ENCODE measurements at regions not wholly inside any gene's neighbourhood (a gene's known extent, or its start where the extent isn't known, plus 50 kb on each side); places are given as distances from the start of the nearest gene placed in this dataset.
"Not testable (repeated sequence)": the region's sequence is repeated elsewhere in the genome, so short reads cannot be mapped to it uniquely, and the experiment has no call there.

DNA sequence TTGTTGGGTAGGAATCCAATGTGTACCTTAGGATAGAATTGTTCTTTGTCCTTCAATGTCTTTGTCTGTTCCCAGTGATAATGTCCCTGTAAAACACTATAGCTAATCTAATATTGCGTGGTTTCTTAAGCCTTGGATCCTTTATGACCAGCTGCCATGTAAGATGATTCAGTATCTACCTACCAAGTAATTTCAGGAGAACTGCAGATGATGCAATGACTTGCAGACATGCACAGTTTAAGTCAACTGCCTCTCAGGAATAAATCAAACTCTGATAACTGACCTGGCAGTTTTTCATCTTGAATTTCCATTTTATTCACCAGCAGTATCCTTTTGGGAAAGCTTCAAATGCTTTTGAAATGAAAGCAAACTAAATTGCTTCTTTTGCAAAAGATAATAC, 157.8 kb downstream of the TPBG start:
- Histone ChIP-seq H3K36me3 (ENCODE audit: insufficient read depth, low read length) (no peaks in the 10 kb centered on the region), H3K27ac (ENCODE audit: low read length) (no peak overlapping the region), H3K79me2 (ENCODE audit: low read length) (no peaks in the 10 kb centered on the region), H3K27me3 (ENCODE audit: low read length) (no peaks in the 10 kb centered on the region), H2AFZ (ENCODE audit: low read length) (no peak overlapping the region), H3K4me2 (ENCODE audit: low read depth, low read length, poor library complexity, severe bottlenecking) (no peak overlapping the region), H3K9me2 (replicated peaks; ENCODE audit: insufficient read depth, low read length) (no peaks in the 10 kb centered on the region), H3K9ac (ENCODE audit: low read length) (no peak overlapping the region), H4K20me1 (ENCODE audit: insufficient read depth, low read depth, low read length) (no peaks in the 10 kb centered on the region), H3K9me3 (ENCODE audit: low read length) (no peaks in the 10 kb centered on the region), H3K4me3 (ENCODE audit: low read length) (no peak overlapping the region), H3K4me1 (ENCODE audit: low read length) (no peaks in the 10 kb centered on the region)
- no peak for DNase-seq

DNA sequence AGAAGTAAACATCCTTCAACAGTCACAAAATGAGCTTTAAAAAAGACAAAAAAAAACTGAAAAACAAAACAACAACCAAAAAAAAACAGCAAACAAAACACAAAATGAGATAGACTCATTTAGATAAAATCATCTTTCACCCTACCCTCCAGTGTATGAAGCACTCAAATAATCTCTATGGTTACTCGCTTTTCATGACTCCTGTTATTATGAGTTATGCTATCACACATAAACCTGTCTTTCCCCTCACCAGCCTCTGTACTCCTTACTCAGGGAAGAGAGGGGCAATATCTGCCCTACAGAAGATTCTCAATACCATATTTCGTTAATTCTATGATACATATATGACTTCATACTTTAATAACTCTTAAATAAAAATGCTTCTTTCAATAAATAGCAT, 158.2 kb downstream of the TPBG start:
- H3K4me1 ChIP-seq (ENCODE audit: low read length), result no peaks in the 10 kb centered on the region
- H3K9me2 ChIP-seq (replicated peaks; ENCODE audit: insufficient read depth, low read length), result no peaks in the 10 kb centered on the region
- no peaks in the 10 kb centered on the region for H3K9me3 ChIP-seq (ENCODE audit: low read length)
- H4K20me1 ChIP-seq (ENCODE audit: insufficient read depth, low read depth, low read length), result no peaks in the 10 kb centered on the region
- DNase-seq, result no peak
- H3K4me3 ChIP-seq (ENCODE audit: low read length), result no peak overlapping the region
- no peak overlapping the region for H2AFZ ChIP-seq (ENCODE audit: low read length)
- no peaks in the 10 kb centered on the region for H3K36me3 ChIP-seq (ENCODE audit: insufficient read depth, low read length)
- H3K79me2 ChIP-seq (ENCODE audit: low read length), result no peaks in the 10 kb centered on the region
- H3K27ac ChIP-seq (ENCODE audit: low read length), result no peak overlapping the region
- no peaks in the 10 kb centered on the region for H3K27me3 ChIP-seq (ENCODE audit: low read length)
- no peak overlapping the region for H3K9ac ChIP-seq (ENCODE audit: low read length)
- no peak overlapping the region for H3K4me2 ChIP-seq (ENCODE audit: low read depth, low read length, poor library complexity, severe bottlenecking)

DNA sequence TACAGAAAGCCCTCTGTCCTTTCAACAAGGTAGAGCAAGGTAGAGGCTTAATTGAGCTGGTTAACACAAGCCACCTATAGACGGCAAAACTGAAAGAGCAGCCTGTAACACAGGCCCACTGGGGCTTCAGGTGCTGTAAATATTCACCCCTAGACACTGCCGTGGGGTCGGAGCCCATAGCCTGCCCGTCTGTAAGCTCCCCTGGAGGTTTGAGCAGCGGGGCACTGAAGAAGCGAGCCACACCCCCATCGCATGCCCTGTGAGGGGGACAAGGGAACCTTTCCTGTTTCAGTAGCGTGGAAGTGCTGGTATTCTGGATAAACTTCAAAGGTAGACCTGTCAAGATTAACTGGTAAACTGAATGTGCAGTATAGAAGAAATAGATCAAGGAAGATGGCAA, 160.4 kb downstream of the TPBG start:
- Histone ChIP-seq H2AFZ (ENCODE audit: low read length) (no peak overlapping the region), H3K4me3 (ENCODE audit: low read length) (no peak overlapping the region), H3K9ac (ENCODE audit: low read length) (no peak overlapping the region), H3K27me3 (ENCODE audit: low read length) (no peaks in the 10 kb centered on the region), H3K9me3 (ENCODE audit: low read length) (no peaks in the 10 kb centered on the region), H3K36me3 (ENCODE audit: insufficient read depth, low read length) (no peaks in the 10 kb centered on the region), H3K4me1 (ENCODE audit: low read length) (no peaks in the 10 kb centered on the region), H3K4me2 (ENCODE audit: low read depth, low read length, poor library complexity, severe bottlenecking) (no peak overlapping the region), H4K20me1 (ENCODE audit: insufficient read depth, low read depth, low read length) (no peaks in the 10 kb centered on the region), H3K27ac (ENCODE audit: low read length) (no peak overlapping the region), H3K79me2 (ENCODE audit: low read length) (no peaks in the 10 kb centered on the region), H3K9me2 (replicated peaks; ENCODE audit: insufficient read depth, low read length) (no peaks in the 10 kb centered on the region)
- DNase-seq, result no peak

DNA sequence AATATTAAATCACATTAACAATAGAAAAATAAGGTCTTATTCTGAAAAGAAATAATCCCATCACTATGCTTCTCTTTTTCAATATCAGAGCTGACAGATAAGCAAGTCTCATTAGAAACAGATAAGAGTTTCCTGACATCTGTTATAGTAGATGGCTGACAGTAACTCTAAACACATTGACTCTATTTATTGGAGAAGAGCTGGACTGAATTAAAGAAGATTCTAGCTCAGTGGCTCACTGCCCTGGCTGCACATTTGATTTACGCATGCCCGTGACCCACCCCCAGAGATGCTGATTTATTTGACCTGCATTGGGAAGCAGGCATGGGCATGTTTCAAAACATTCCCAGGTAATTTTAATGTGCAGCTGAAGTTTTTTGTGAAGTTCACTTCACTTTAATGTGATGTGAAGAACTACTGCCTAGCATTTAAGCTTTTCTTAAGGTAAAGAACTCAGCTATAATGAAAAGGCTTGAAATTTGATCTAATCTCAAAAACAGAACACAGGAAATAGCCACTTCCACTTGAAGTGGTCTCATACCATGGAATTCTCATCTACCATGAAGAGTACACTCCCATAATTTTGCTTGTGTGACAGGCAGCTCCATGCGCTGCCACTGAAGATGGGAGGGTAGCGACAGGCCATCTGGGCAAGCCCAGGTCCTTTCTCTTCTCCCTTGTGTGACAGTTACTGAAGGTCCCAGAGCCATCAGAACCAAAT, 162.3 kb downstream of the TPBG start:
- Histone ChIP-seq H3K9me3 (ENCODE audit: low read length) (no peaks in the 10 kb centered on the region), H3K4me2 (ENCODE audit: low read depth, low read length, poor library complexity, severe bottlenecking) (no peak overlapping the region), H2AFZ (ENCODE audit: low read length) (no peak overlapping the region), H3K9me2 (replicated peaks; ENCODE audit: insufficient read depth, low read length) (no peaks in the 10 kb centered on the region), H3K27ac (ENCODE audit: low read length) (no peak overlapping the region), H3K27me3 (ENCODE audit: low read length) (no peaks in the 10 kb centered on the region), H3K4me1 (ENCODE audit: low read length) (no peaks in the 10 kb centered on the region), H3K36me3 (ENCODE audit: insufficient read depth, low read length) (no peaks in the 10 kb centered on the region), H3K4me3 (ENCODE audit: low read length) (no peak overlapping the region), H4K20me1 (ENCODE audit: insufficient read depth, low read depth, low read length) (no peaks in the 10 kb centered on the region), H3K9ac (ENCODE audit: low read length) (no peak overlapping the region), H3K79me2 (ENCODE audit: low read length) (no peaks in the 10 kb centered on the region)
- no peak for DNase-seq

DNA sequence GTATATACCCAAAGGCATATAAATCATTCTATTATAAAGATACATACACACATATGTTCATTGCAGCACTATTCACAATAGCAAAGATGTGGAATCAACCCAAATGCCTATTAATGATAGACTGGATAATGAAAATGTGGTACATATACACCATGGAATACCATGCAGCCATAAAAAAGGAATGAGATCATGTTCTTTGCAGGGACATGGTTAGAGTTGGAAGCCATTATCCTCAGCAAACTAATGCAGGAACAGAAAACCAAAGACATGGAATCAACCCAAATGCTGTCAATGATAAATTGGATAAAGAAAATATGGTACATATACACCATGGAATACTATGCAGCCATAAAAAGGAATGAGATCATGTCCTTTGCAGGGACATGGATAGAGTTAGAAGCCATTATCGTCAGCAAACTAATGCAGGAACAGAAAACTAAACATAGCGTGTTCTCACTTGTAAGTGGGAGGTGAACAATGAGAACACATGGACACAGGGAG, 166.4 kb downstream of the TPBG start:
- not testable (repeated sequence) for H3K36me3 ChIP-seq (ENCODE audit: insufficient read depth, low read length); H3K4me1 ChIP-seq (ENCODE audit: low read length); H3K4me2 ChIP-seq (ENCODE audit: low read depth, low read length, poor library complexity, severe bottlenecking); H3K9me3 ChIP-seq (ENCODE audit: low read length); H2AFZ ChIP-seq (ENCODE audit: low read length); H3K9ac ChIP-seq (ENCODE audit: low read length); H3K9me2 ChIP-seq (replicated peaks; ENCODE audit: insufficient read depth, low read length); H3K4me3 ChIP-seq (ENCODE audit: low read length); H3K79me2 ChIP-seq (ENCODE audit: low read length); H3K27ac ChIP-seq (ENCODE audit: low read length); H3K27me3 ChIP-seq (ENCODE audit: low read length); DNase-seq; H4K20me1 ChIP-seq (ENCODE audit: insufficient read depth, low read depth, low read length)

DNA sequence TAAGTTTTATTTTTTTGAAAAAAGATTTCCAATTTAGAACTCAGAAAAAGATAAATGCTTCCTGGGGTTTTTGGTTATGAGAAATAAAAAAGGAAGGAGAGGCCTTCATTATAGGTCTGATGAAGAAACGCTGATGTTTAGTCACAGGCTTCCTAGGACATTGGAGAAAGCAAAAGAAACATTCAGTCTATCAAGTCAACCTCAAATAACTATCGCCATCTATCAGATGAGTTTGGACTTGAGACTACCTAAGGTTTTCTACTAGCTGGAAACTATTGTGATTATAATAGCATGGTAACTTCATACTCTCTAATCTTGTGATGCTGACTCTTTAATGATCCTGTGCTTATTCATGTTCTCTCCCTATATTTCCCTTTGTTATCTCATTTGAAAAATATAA, 171.3 kb downstream of the TPBG start:
- H3K9me3 ChIP-seq (ENCODE audit: low read length), result no peaks in the 10 kb centered on the region
- H3K4me3 ChIP-seq (ENCODE audit: low read length), result no peak overlapping the region
- no peaks in the 10 kb centered on the region for H3K79me2 ChIP-seq (ENCODE audit: low read length)
- H3K4me1 ChIP-seq (ENCODE audit: low read length), result no peaks in the 10 kb centered on the region
- H3K9ac ChIP-seq (ENCODE audit: low read length), result no peak overlapping the region
- no peaks in the 10 kb centered on the region for H3K36me3 ChIP-seq (ENCODE audit: insufficient read depth, low read length)
- no peak for DNase-seq
- no peak overlapping the region for H3K4me2 ChIP-seq (ENCODE audit: low read depth, low read length, poor library complexity, severe bottlenecking)
- H3K27ac ChIP-seq (ENCODE audit: low read length), result no peak overlapping the region
- H3K9me2 ChIP-seq (replicated peaks; ENCODE audit: insufficient read depth, low read length), result no peaks in the 10 kb centered on the region
- H2AFZ ChIP-seq (ENCODE audit: low read length), result no peak overlapping the region
- H3K27me3 ChIP-seq (ENCODE audit: low read length), result no peaks in the 10 kb centered on the region
- H4K20me1 ChIP-seq (ENCODE audit: insufficient read depth, low read depth, low read length), result no peaks in the 10 kb centered on the region

DNA sequence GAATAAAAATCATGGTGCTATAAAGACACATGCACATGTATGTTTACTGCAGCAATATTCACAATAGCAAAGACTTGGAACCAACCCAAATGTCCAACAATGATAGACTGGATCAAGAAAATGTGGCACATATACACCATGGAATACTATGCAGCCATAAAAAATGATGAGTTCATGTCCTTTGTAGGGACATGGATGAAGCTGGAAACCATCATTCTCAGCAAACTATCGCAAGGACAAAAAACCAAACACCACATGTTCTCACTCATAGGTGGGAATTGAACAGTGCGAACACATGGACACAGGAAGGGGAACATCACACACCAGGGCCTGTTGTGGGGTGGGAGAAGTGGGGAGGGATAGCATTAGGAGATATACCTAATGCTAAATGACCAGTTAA, 185.9 kb downstream of the TPBG start:
- H3K4me2 ChIP-seq (ENCODE audit: low read depth, low read length, poor library complexity, severe bottlenecking); H3K9me3 ChIP-seq (ENCODE audit: low read length); H3K27ac ChIP-seq (ENCODE audit: low read length); H3K4me3 ChIP-seq (ENCODE audit: low read length); DNase-seq; H3K27me3 ChIP-seq (ENCODE audit: low read length); H3K79me2 ChIP-seq (ENCODE audit: low read length); H3K36me3 ChIP-seq (ENCODE audit: insufficient read depth, low read length); H3K9me2 ChIP-seq (replicated peaks; ENCODE audit: insufficient read depth, low read length); H2AFZ ChIP-seq (ENCODE audit: low read length); H3K9ac ChIP-seq (ENCODE audit: low read length); H3K4me1 ChIP-seq (ENCODE audit: low read length); H4K20me1 ChIP-seq (ENCODE audit: insufficient read depth, low read depth, low read length): not testable (repeated sequence)

DNA sequence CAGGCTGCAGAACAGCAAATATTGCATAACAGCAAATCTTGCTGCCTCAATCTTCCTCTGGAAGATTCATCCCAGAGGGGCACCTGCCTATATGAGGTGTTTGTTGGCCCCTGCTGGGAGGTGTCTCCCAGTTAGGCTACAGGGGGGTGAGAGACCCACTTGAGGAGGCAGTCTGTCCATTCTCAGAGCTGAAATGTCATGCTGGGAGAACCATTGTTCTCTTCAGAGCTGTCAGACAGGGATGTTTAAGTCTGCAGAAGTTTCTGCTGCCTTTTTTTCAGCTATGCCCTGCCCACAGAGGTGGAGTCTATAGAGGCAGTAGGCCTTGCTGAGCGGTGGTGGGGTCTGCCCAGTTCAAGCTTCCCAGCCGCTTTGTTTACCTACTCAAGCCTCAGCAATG, 187.7 kb downstream of the TPBG start:
- H3K27ac ChIP-seq (ENCODE audit: low read length), result not testable (repeated sequence)

DNA sequence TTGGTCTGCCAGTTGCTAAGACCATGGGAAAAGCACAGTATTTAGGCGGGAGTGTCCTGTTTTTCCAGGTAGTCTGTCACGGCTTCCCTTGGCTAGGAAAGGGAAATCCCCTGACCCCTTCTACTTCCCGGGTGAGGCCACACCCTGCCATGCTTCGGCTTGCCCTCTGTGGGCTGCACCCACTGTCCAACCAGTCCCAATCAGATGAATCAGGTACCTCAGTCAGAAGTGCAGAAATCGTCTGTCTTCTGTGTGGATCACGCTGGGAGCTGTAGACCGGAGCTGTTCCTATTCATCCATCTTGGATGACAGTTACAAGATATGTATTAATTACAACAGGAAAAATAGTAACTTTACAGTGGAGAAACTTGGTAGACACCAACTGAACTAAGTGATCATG, 188.2 kb downstream of the TPBG start:
- Histone ChIP-seq H3K4me2 (ENCODE audit: low read depth, low read length, poor library complexity, severe bottlenecking) (no peak overlapping the region), H3K36me3 (ENCODE audit: insufficient read depth, low read length) (no peaks in the 10 kb centered on the region), H2AFZ (ENCODE audit: low read length) (no peak overlapping the region), H3K79me2 (ENCODE audit: low read length) (no peaks in the 10 kb centered on the region), H3K27ac (ENCODE audit: low read length) (no peak overlapping the region), H4K20me1 (ENCODE audit: insufficient read depth, low read depth, low read length) (no peaks in the 10 kb centered on the region), H3K9me2 (replicated peaks; ENCODE audit: insufficient read depth, low read length) (no peaks in the 10 kb centered on the region), H3K9me3 (ENCODE audit: low read length) (no peaks in the 10 kb centered on the region), H3K27me3 (ENCODE audit: low read length) (no peaks in the 10 kb centered on the region), H3K4me1 (ENCODE audit: low read length) (no peaks in the 10 kb centered on the region), H3K9ac (ENCODE audit: low read length) (no peak overlapping the region), H3K4me3 (ENCODE audit: low read length) (no peak overlapping the region)
- DNase-seq, result no peak

More for the DNA sequence above, 187.7 kb downstream of the TPBG start:
- not testable (repeated sequence) for H3K9ac ChIP-seq (ENCODE audit: low read length); H3K4me3 ChIP-seq (ENCODE audit: low read length); H3K4me1 ChIP-seq (ENCODE audit: low read length); H4K20me1 ChIP-seq (ENCODE audit: insufficient read depth, low read depth, low read length); H3K9me3 ChIP-seq (ENCODE audit: low read length); H3K79me2 ChIP-seq (ENCODE audit: low read length); H3K27me3 ChIP-seq (ENCODE audit: low read length); DNase-seq; H2AFZ ChIP-seq (ENCODE audit: low read length); H3K4me2 ChIP-seq (ENCODE audit: low read depth, low read length, poor library complexity, severe bottlenecking); H3K36me3 ChIP-seq (ENCODE audit: insufficient read depth, low read length); H3K9me2 ChIP-seq (replicated peaks; ENCODE audit: insufficient read depth, low read length)

Data from Karpas-422 (cell line).